Prostate gland (tissue), 2 donors: ENCODE measurements at regions not wholly inside any gene's neighbourhood (a gene's known extent, or its start where the extent isn't known, plus 50 kb on each side); places are given as distances from the start of the nearest gene placed in this dataset.

ENCODE experiments used
- DNase-seq: peaks from one replicate; pipeline ENCODE4 v3.0.0-alpha.2; 2019; ENCODE audit warnings: low spot score
- H3K27ac ChIP-seq, 2 donors: fragments of 200-600 bp; sonication (generic); 2 replicates each; pipeline ENCODE4 v1.5.1; 2017 to 2019
- H3K27me3 ChIP-seq: fragments of 200-600 bp; sonication (generic); replicated peaks from 2 replicates; pipeline ENCODE4 v1.5.1; 2019; ENCODE audit not compliant: insufficient read depth
- H3K36me3 ChIP-seq, 2 donors: fragments of 200-600 bp; sonication (generic); 1 replicate in 1 of 2; 2 replicates in 1 of 2; pipeline versions ENCODE4 v1.5.1 to v1.8.1; 2017 to 2019
- H3K4me1 ChIP-seq: fragments of 200-600 bp; sonication (generic); replicated peaks from 2 replicates; pipeline ENCODE4 v1.5.1; 2019
- H3K4me3 ChIP-seq, 2 donors: fragments of 200-600 bp; sonication (generic); 2 replicates each; pipeline ENCODE4 v1.5.1; 2017 to 2019
- H3K9me3 ChIP-seq: fragments of 200-600 bp; sonication (generic); 2 replicates; pipeline ENCODE4 v1.5.1; 2017
- CTCF ChIP-seq, 4 experiments: fragments of 200-600 bp in 2 of 4; fragments of 450-650 bp in 2 of 4; sonication (generic) in 2 of 4; IDR thresholded peaks; 1 replicate in 3 of 4; 2 replicates in 1 of 4; pipeline ENCODE4 v1.5.1; 2016 to 2019; ENCODE audit warnings: antibody characterized with exemption in 4 of 4, mild to moderate bottlenecking in 2 of 4, moderate library complexity in 2 of 4
- POLR2A ChIP-seq: fragments of 450-650 bp; IDR thresholded peaks from one replicate; pipeline ENCODE4 v1.6.1; 2016; ENCODE audit warnings: antibody characterized with exemption, mild to moderate bottlenecking
- POLR2AphosphoS5 ChIP-seq: sonication (generic); formaldehyde crosslinking; IDR thresholded peaks from one replicate; pipeline ENCODE4 v1.6.1; 2017; ENCODE audit warnings: antibody characterized with exemption
- WGBS: methylation state at CpG from one replicate; pipeline ENCODE4 v1.1.5; 2018; 5-methylcytosine and 5-hydroxymethylcytosine counted together
- intact Hi-C: fragments of 100-400 bp; cut with DNase I; formaldehyde crosslinking; loops from one replicate; pipeline ENCODE4 v1.14.2; 2022

GRCh38 chr5:92909602-92909962 lies 671.4 kb downstream of the NR2F1-AS1 start:
- no peaks in the 10 kb centered on the region for H3K27me3 ChIP-seq
- TF ChIP-seq CTCF (IDR thresholded peaks at IDR 0.05) (peak in 1 of 4 experiments; percentile 3), POLR2A (no peak)
- DNase-seq = no peak
- no peak overlapping the region for H3K4me3 ChIP-seq
- no peaks in the 10 kb centered on the region for H3K4me1 ChIP-seq
- no peaks in the 10 kb centered on the region for H3K9me3 ChIP-seq
- 62% methylated on average over 6 of the region's 6 CpGs for WGBS
- intact Hi-C loops = no loop called here
- no peak overlapping the region for H3K27ac ChIP-seq
- H3K36me3 ChIP-seq = no peaks in the 10 kb centered on the region

DNA sequence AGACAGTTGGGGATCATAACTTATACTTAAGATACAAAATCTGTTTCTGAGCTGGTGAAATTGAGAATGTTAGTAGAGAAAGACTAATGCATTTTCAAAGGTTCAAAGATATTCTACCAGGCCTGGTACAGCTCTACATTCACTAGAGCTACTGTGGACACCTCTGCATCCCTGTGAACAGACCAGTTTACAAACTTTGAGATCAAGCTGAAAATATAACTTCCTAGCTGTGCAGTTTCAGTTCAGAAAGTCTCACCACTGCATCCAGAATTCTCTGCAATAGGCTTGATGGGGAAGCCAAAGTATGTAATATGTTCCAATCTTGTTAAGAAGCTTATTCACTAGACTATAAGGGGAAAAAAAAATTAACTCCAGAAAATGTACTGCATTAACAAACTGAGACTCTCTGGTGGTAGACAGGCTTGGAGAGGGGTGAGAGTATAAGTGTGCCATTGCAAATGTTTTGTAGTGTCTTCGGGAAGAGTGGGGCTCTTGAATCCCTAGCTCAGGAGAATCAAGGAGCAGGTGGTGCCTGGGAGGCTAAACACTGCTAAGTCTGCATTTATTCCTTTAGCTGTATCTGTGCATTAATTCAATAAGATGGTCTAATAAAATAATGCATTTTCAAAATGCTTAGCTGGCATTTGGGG lies 671.9 kb downstream of the NR2F1-AS1 start:
- H3K36me3 ChIP-seq = no peaks in the 10 kb centered on the region
- H3K4me3 ChIP-seq = no peak overlapping the region
- TF ChIP-seq POLR2AphosphoS5 (no peak), POLR2A (no peak), CTCF (IDR thresholded peaks at IDR 0.05) (no peak)
- H3K4me1 ChIP-seq = no peaks in the 10 kb centered on the region
- WGBS = 76% methylated on average over 1 of the region's 1 CpG
- intact Hi-C loops = no loop called here
- H3K27me3 ChIP-seq = no peaks in the 10 kb centered on the region
- no peak overlapping the region for H3K27ac ChIP-seq
- no peaks in the 10 kb centered on the region for H3K9me3 ChIP-seq
- no peak for DNase-seq

GRCh38 chr5:92907938-92908606 lies 672.9 kb downstream of the NR2F1-AS1 start:
- 65% methylated on average over 2 of the region's 2 CpGs for WGBS
- no peak for DNase-seq
- H3K27ac ChIP-seq = no peak overlapping the region
- no peaks in the 10 kb centered on the region for H3K27me3 ChIP-seq
- H3K4me3 ChIP-seq = no peak overlapping the region
- H3K9me3 ChIP-seq = no peaks in the 10 kb centered on the region
- no peaks in the 10 kb centered on the region for H3K36me3 ChIP-seq
- intact Hi-C loops = no loop called here
- no peaks in the 10 kb centered on the region for H3K4me1 ChIP-seq
- TF ChIP-seq POLR2A (no peak), POLR2AphosphoS5 (no peak), CTCF (IDR thresholded peaks at IDR 0.05) (no peak)

DNA sequence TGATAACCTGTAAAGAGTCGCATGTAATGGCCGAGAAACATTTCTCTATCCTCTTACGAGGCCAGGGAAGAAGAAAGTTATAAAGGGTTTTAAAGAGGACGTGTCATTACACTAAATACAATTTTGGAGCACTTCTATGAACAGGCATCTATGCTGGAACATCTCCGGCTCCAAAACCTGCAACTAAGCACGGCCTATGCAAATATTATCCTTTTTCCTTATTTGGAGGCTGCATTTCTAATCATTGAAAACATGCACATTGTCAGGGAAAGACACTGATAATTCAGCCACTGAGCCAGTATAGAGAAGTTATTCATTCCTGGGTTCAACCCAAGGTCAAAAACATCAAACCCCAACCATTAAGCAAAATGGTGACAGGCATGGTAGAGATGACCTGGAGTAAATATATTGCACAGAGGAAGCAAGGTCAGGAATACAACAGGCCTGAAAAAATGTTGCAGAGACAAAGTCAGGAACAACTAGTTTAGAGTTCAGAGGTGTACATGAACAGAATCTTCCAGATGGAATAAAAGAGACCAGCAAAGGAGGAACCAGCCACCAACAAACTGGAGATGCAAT lies 674.1 kb downstream of the NR2F1-AS1 start:
- Histone ChIP-seq H3K4me3 (no peak overlapping the region), H3K9me3 (no peaks in the 10 kb centered on the region), H3K36me3 (no peaks in the 10 kb centered on the region), H3K4me1 (no peaks in the 10 kb centered on the region), H3K27me3 (no peaks in the 10 kb centered on the region), H3K27ac (no peak overlapping the region)
- DNase-seq = no peak
- TF ChIP-seq POLR2AphosphoS5 (no peak), CTCF (IDR thresholded peaks at IDR 0.05) (no peak), POLR2A (no peak)
- WGBS = 83% methylated on average over 6 of the region's 6 CpGs
- intact Hi-C loops = no loop called here

GRCh38 chr5:92904021-92904420 lies 677.0 kb downstream of the NR2F1-AS1 start:
- H3K9me3 ChIP-seq = no peaks in the 10 kb centered on the region
- TF ChIP-seq POLR2A (no peak), CTCF (IDR thresholded peaks at IDR 0.05) (no peak), POLR2AphosphoS5 (no peak)
- H3K27me3 ChIP-seq = no peaks in the 10 kb centered on the region
- no peak for DNase-seq
- H3K27ac ChIP-seq = no peak overlapping the region
- intact Hi-C loops = no loop called here
- H3K36me3 ChIP-seq = no peaks in the 10 kb centered on the region
- no peaks in the 10 kb centered on the region for H3K4me1 ChIP-seq
- WGBS = 48% methylated on average over 3 of the region's 3 CpGs
- no peak overlapping the region for H3K4me3 ChIP-seq
